HepG2 (cell line): ENCODE measurements at regions not wholly inside any gene's neighbourhood (a gene's known extent, or its start where the extent isn't known, plus 50 kb on each side); places are given as distances from the start of the nearest gene placed in this dataset.

Experiments used
- TCF7L2 ChIP-seq: IDR thresholded peaks from 2 replicates; pipeline ENCODE4 v1.6.1; 2011; ENCODE audit warnings: mild to moderate bottlenecking, low read depth, low read length, moderate library complexity
- ZNF263 ChIP-seq: sonication (generic); formaldehyde crosslinking; IDR thresholded peaks from 2 replicates; pipeline ENCODE4 v1.4.0; 2020; ENCODE audit warnings: missing genetic modification reagents
- ZNF558 ChIP-seq: sonication (generic); formaldehyde crosslinking; IDR thresholded peaks from 2 replicates; pipeline ENCODE4 v1.9.0; 2022; ENCODE audit warnings: mild to moderate bottlenecking, missing genetic modification reagents, borderline replicate concordance
- TF ChIP-seq, protein P1 (sequence below): sonication (generic); formaldehyde crosslinking; IDR thresholded peaks from 2 replicates; pipeline ENCODE4 v1.5.0; 2020; ENCODE audit warnings: mild to moderate bottlenecking, missing genetic modification reagents, moderate library complexity

DNA sequence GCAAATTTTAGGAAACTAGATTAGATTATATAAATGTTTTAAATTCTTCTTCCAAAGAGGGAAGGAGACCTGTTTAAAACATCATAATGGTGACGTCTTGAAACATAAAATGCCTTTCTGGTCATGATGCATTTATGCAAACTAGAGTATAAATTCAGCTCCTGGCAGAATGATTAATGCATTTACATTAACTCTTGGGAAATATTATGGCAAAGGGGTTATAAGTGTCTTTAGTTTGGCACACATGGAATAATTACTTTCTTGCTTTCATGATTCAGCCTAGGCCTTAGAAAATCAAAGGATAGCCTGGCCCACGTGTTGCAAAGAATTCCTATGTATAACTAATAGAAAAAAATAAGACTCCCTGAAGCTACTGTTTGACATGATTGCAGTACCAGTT, 639.2 kb downstream of the RFPL4B start:
- TF ChIP-seq ZNF558 (CRISPR knock-in tag) (no peak), ZNF263 (CRISPR knock-in tag) (no peak), TCF7L2 (no peak)
- TF ChIP-seq, protein P1, sequence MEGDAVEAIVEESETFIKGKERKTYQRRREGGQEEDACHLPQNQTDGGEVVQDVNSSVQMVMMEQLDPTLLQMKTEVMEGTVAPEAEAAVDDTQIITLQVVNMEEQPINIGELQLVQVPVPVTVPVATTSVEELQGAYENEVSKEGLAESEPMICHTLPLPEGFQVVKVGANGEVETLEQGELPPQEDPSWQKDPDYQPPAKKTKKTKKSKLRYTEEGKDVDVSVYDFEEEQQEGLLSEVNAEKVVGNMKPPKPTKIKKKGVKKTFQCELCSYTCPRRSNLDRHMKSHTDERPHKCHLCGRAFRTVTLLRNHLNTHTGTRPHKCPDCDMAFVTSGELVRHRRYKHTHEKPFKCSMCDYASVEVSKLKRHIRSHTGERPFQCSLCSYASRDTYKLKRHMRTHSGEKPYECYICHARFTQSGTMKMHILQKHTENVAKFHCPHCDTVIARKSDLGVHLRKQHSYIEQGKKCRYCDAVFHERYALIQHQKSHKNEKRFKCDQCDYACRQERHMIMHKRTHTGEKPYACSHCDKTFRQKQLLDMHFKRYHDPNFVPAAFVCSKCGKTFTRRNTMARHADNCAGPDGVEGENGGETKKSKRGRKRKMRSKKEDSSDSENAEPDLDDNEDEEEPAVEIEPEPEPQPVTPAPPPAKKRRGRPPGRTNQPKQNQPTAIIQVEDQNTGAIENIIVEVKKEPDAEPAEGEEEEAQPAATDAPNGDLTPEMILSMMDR (CRISPR knock-in tag): no peak
